AG04450 (cell line): ENCODE measurements at regions not wholly inside any gene's neighbourhood (a gene's known extent, or its start where the extent isn't known, plus 50 kb on each side); places are given as distances from the start of the nearest gene placed in this dataset.
A peak's percentile ranks its signal among the peaks of the same experiment; 100 is the strongest.

Experiments used
- CTCF ChIA-PET: fragments of 300-600, 350-600 bp; formaldehyde crosslinking; extraction: SDS; loops from one replicate; lab custom pipeline; 2022; ENCODE audit warnings: antibody characterized with exemption, inconsistent platforms; lab: Charles Lee
- POLR2A ChIA-PET: fragments of 350-600 bp; formaldehyde crosslinking; extraction: SDS; loops from one replicate; lab custom pipeline; 2021; ENCODE audit warnings: antibody characterized with exemption, inconsistent platforms; lab: Yijun Ruan, JAX
- DNase-seq: peaks from one replicate; pipeline ENCODE4 v3.0.0-alpha.2; 2011; ENCODE audit warnings: low read depth, low spot score
- H3K27ac ChIP-seq: one replicate; pipeline ENCODE4 v1.5.1; 2012; ENCODE audit warnings: low read depth, low read length, control low read depth
- H3K27me3 ChIP-seq: one replicate; pipeline ENCODE4 v1.6.0; 2012; ENCODE audit warnings: low read length; ENCODE audit not compliant: control insufficient read depth, insufficient read depth
- H3K4me3 ChIP-seq: 2 replicates; pipeline ENCODE4 v1.5.1; 2011; ENCODE audit warnings: mild to moderate bottlenecking, low read depth, low read length, control low read depth
- H3K9me3 ChIP-seq: 2 replicates; pipeline ENCODE4 v1.5.1; 2012; ENCODE audit warnings: low read length; ENCODE audit not compliant: control insufficient read depth, insufficient read depth
- TF ChIP-seq, protein P1 (sequence below): IDR thresholded peaks from 2 replicates; pipeline ENCODE4 v1.5.1; 2011; ENCODE audit warnings: low read depth, low read length, control low read depth, inconsistent platforms

DNA sequence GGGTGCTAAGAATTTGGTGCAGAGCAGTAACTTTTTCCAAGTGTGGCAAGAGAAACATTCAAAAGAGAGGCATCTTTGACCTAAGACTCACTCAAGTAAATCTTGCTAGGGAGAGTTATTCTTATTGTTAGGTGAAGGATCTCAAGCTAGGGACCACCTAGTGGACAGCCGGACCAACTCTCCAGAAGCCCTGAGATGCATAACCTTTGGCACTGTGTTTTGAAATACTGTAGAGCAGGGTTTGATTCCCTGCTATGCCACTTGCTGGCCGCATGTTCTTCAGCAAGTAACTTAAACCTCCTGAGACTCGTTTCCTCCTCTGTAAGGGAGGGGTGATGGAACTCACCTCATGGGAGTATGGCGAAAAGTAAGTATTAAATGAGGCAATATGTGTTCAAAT, 336.1 kb upstream of the ADAMTSL1 start:
- ChIA-PET CTCF (no interaction called here), POLR2A (no interaction called here)
- H3K4me3 ChIP-seq = no peak overlapping the region

DNA sequence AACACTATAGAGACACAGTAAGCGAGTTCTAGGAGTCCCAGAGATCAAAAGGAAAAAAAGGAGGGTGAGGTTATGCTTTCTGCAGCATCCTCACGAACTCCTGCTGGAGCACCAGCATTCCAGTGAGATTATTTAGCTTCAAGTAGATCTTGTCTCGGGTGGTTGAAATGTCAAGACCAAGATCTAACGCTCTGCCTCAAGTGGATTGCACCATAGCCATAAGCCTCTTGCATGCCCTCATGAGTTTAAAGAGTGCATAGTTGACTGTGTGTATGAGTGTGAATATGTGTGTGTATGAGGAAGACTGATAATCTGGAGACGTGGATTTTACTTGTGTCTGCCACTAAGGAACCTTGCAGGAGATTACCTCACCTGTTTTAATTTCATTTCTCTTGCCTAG, 335.3 kb upstream of the ADAMTSL1 start:
- no peaks in the 10 kb centered on the region for H3K9me3 ChIP-seq
- DNase-seq = no peak
- peaks cover 8% of the 10 kb centered on the region for H3K27me3 ChIP-seq
- no peak overlapping the region for H3K4me3 ChIP-seq
- POLR2A ChIA-PET = no interaction called here
- no peak overlapping the region for H3K27ac ChIP-seq
- CTCF ChIA-PET = no interaction called here
- TF ChIP-seq, protein P1, sequence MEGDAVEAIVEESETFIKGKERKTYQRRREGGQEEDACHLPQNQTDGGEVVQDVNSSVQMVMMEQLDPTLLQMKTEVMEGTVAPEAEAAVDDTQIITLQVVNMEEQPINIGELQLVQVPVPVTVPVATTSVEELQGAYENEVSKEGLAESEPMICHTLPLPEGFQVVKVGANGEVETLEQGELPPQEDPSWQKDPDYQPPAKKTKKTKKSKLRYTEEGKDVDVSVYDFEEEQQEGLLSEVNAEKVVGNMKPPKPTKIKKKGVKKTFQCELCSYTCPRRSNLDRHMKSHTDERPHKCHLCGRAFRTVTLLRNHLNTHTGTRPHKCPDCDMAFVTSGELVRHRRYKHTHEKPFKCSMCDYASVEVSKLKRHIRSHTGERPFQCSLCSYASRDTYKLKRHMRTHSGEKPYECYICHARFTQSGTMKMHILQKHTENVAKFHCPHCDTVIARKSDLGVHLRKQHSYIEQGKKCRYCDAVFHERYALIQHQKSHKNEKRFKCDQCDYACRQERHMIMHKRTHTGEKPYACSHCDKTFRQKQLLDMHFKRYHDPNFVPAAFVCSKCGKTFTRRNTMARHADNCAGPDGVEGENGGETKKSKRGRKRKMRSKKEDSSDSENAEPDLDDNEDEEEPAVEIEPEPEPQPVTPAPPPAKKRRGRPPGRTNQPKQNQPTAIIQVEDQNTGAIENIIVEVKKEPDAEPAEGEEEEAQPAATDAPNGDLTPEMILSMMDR = no peak

More for the DNA sequence above, 336.1 kb upstream of the ADAMTSL1 start:
- TF ChIP-seq, protein P1 = no peak
- peaks cover 8% of the 10 kb centered on the region for H3K27me3 ChIP-seq
- H3K9me3 ChIP-seq = no peaks in the 10 kb centered on the region
- no peak overlapping the region for H3K27ac ChIP-seq
- DNase-seq = no peak

DNA sequence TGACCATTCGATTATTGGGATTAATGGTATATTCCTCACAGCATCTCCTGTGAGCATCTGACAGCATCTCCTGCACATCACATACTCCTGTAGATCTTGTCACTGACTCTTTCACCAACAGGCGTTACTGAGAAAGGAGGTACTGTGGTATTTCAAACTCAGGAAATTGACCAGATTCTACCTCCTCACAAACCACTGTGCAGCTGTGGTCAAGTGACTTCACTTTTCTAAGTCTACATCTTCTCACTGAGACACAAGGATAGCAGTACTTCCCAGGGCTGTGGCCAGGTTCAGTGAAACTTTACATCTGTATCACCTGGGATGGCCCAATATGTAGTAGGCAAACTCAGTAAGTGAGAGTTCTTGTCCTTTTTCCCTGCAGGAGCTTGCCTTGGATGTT, 332.3 kb upstream of the ADAMTSL1 start:
- H3K9me3 ChIP-seq = no peaks in the 10 kb centered on the region
- POLR2A ChIA-PET = no interaction called here
- no peak overlapping the region for H3K27ac ChIP-seq
- TF ChIP-seq, protein P1 = no peak
- CTCF ChIA-PET = no interaction called here
- H3K27me3 ChIP-seq = peaks cover 6% of the 10 kb centered on the region
- H3K4me3 ChIP-seq = no peak overlapping the region
- DNase-seq = no peak

DNA sequence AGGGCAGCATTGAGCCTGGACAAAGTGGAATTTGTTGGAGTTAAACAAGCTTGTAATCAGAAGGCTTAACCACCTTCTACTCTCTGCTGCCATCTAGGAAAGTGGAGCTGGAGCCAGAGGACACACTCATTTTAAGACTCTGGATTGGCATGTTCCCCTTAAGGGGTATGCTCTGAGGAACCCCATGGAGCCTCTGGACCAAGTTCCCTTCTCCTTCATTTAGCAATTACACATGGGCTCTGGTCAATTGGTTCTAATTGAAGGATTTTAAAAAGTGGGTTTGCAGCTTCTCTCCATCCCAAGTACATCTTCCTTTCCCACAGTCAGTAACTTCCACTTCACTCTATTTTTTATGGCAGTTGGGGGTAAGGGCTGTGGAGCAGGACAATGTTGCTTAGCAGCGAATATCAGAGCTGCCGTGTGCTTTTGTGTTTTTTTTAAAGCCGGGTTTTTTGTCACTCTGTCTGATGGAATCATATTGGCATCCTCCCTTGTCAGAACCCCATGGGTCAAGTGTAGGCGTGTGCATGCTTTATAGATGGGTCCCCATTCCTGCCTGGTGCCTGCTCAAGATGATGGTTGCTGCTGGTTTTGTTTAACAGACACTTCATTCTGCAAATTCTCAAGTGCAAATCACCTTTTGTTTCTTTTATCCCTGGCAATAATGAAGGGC, 330.7 kb upstream of the ADAMTSL1 start:
- DNase-seq = no peak
- CTCF ChIA-PET = interaction anchor here (0.6 to 1.0 kb wide), 3 partner anchors 27 to 1788 kb away, joined by 3 to 4 read pairs (median 3); no protein-coding TSS in a partner anchor

DNA sequence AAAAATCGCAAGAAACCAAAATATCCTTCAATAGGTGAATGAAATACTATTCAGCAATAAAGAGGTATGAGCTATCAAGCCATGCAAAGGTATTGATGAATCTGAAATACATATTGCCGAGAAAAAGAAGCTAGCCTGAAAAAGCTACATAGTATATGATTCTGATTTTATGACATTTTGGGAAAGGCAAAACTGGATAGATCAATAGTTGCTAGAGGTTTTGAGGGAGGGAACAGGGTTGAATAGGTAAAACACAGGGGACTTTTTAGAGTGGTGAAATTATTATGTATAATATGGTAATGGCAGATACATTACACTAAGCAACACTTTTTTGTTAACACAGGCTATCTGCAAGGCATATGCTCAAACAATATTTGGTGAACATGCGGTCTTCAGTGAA, 327.6 kb upstream of the ADAMTSL1 start:
- no peak overlapping the region for H3K27ac ChIP-seq
- DNase-seq = no peak
- TF ChIP-seq, protein P1 = no peak
- no peaks in the 10 kb centered on the region for H3K9me3 ChIP-seq
- ChIA-PET CTCF (no interaction called here), POLR2A (no interaction called here)
- no peak overlapping the region for H3K4me3 ChIP-seq
- H3K27me3 ChIP-seq = no peaks in the 10 kb centered on the region

More for the DNA sequence above, 330.7 kb upstream of the ADAMTSL1 start:
- TF ChIP-seq, protein P1 = peak; percentile 30
- Histone ChIP-seq H3K4me3 (no peak overlapping the region), H3K27me3 (peaks cover 4% of the 10 kb centered on the region), H3K27ac (no peak overlapping the region), H3K9me3 (no peaks in the 10 kb centered on the region)
- POLR2A ChIA-PET = no interaction called here
